K562 (cell line): ENCODE measurements at regions not wholly inside any gene's neighbourhood (a gene's known extent, or its start where the extent isn't known, plus 50 kb on each side); places are given as distances from the start of the nearest gene placed in this dataset.

Source experiments
- ATAC-seq: fragments of 200-7000 bp; cut with Tn5 transposase; 3 replicates; pipeline ENCODE4 v1.9.1; 2020; ENCODE audit warnings: moderate library complexity
- BruUV-seq: library from RNA; stranded (reverse); fragments of 400-500 nt; replicated peaks from 2 replicates; lab custom pipeline; 2021; lab: Mats Ljungman, UMichigan
- CTCF ChIA-PET: fragments of 300-600 bp; formaldehyde crosslinking; extraction: SDS; loops from one replicate; lab custom pipeline; 2021; ENCODE audit warnings: low intra/inter-chr PET ratio; lab: Yijun Ruan, JAX
- POLR2A ChIA-PET: fragments of 300-600, 350-650 bp; sonication (Branson Sonifier 250); formaldehyde crosslinking; extraction: SDS; loops from one replicate; lab custom pipeline; 2021; ENCODE audit warnings: antibody characterized with exemption, inconsistent platforms; lab: Yijun Ruan, JAX
- DNase-seq, 4 experiments: peaks; one replicate each; pipeline versions ENCODE4 v3.0.0 to v3.0.0-alpha.2; 2011 to 2018; ENCODE audit warnings: low spot score in 3 of 4, mixed read lengths in 3 of 4; ENCODE audit errors: extremely low read depth in 1 of 4
- FAIRE-seq: peaks from 2 replicates; lab custom pipeline; 2011; peaks lifted over from hg19 to GRCh38; lab: Jason Lieb, UNC
- H2AFZ ChIP-seq: 2 replicates; pipeline ENCODE4 v1.6.0; 2011; ENCODE audit warnings: low read depth, low read length, control low read depth, inconsistent platforms
- H3K27ac ChIP-seq: fragments of 200-600 bp; 3 replicates; pipeline ENCODE4 v1.8.0; 2011; ENCODE audit warnings: low read depth, mild to moderate bottlenecking, control low read depth, inconsistent platforms, low read length, moderate library complexity, mixed read lengths; ENCODE audit errors: extremely low read depth
- H3K27me3 ChIP-seq, 2 experiments: fragments of 300-600 bp in 1 of 2; 2 replicates in 1 of 2; 3 replicates in 1 of 2; pipeline versions ENCODE4 v1.6.0 to v1.8.0; 2011; ENCODE audit warnings: inconsistent platforms in 2 of 2, low read length in 2 of 2, mild to moderate bottlenecking in 1 of 2, mixed read lengths in 1 of 2, moderate library complexity in 1 of 2; ENCODE audit not compliant: control insufficient read depth in 2 of 2, insufficient read depth in 2 of 2
- H3K36me3 ChIP-seq: fragments of 300-600 bp; 3 replicates; pipeline ENCODE4 v1.8.0; 2011; ENCODE audit warnings: mild to moderate bottlenecking, low read length, inconsistent platforms; ENCODE audit not compliant: control insufficient read depth, insufficient read depth
- H3K4me1 ChIP-seq, 2 experiments: fragments of 200-600 bp in 1 of 2; replicated peaks in 1 of 2; 2 replicates in 1 of 2; 3 replicates in 1 of 2; pipeline versions ENCODE4 v1.5.1 to v1.8.0; 2011; ENCODE audit warnings: inconsistent platforms in 2 of 2, low read length in 2 of 2, mild to moderate bottlenecking in 1 of 2, mixed read lengths in 1 of 2, moderate library complexity in 1 of 2; ENCODE audit not compliant: control insufficient read depth in 2 of 2, insufficient read depth in 2 of 2
- H3K4me2 ChIP-seq: 2 replicates; pipeline ENCODE4 v1.6.1; 2011; ENCODE audit warnings: low read length, control low read depth, inconsistent platforms, mixed read lengths; ENCODE audit not compliant: insufficient read depth
- H3K4me3 ChIP-seq: fragments of 200-600 bp; sonication (generic), shearing (Covaris generic); 2 replicates; pipeline ENCODE4 v1.5.1; 2016; ENCODE audit warnings: control low read depth, inconsistent platforms
- H3K79me2 ChIP-seq: fragments of 200-600 bp; 3 replicates; pipeline ENCODE4 v1.8.0; 2011; ENCODE audit warnings: low read length, inconsistent platforms; ENCODE audit not compliant: control insufficient read depth, insufficient read depth
- H3K9ac ChIP-seq, 2 experiments: 2 replicates each; pipeline versions ENCODE4 v1.6.0 to v1.6.1; 2011; ENCODE audit warnings: low read depth in 2 of 2, low read length in 2 of 2, control low read depth in 1 of 2, inconsistent platforms in 1 of 2, mild to moderate bottlenecking in 1 of 2, mixed read lengths in 1 of 2; ENCODE audit not compliant: insufficient read depth in 1 of 2
- H3K9me1 ChIP-seq: one replicate; pipeline ENCODE4 v1.6.0; 2011; ENCODE audit warnings: inconsistent platforms, mild to moderate bottlenecking, low read length, moderate library complexity; ENCODE audit not compliant: control insufficient read depth, insufficient read depth
- H3K9me3 ChIP-seq: replicated peaks from 2 replicates; pipeline ENCODE4 v1.5.1; 2011; ENCODE audit warnings: low read depth, low read length, inconsistent platforms; ENCODE audit not compliant: control insufficient read depth, insufficient read depth
- H4K20me1 ChIP-seq: replicated peaks from 2 replicates; pipeline ENCODE4 v1.6.1; 2011; ENCODE audit warnings: low read length, inconsistent platforms, mixed read lengths; ENCODE audit not compliant: control insufficient read depth, insufficient read depth
- BRD4 ChIP-seq: fragments of 200-600 bp; sonication (generic); IDR thresholded peaks from 2 replicates; pipeline ENCODE4 v1.6.1; 2017; ENCODE audit warnings: inconsistent platforms
- CBX3 ChIP-seq, 2 experiments: IDR thresholded peaks; 1 replicate in 1 of 2; 2 replicates in 1 of 2; pipeline ENCODE4 v1.6.1; 2012; ENCODE audit warnings: inconsistent platforms in 2 of 2, low read length in 2 of 2, borderline replicate concordance in 1 of 2, control low read depth in 1 of 2
- JUNB ChIP-seq: fragments of 450-650 bp; formaldehyde crosslinking; conservative IDR thresholded peaks from 2 replicates; pipeline ENCODE4 v1.4.0; 2020; ENCODE audit warnings: mild to moderate bottlenecking
- PBX2 ChIP-seq, 2 experiments: IDR thresholded peaks in 1 of 2; conservative IDR thresholded peaks in 1 of 2; 2 replicates each; pipeline ENCODE4 v1.6.1; 2016; ENCODE audit warnings: low read depth in 2 of 2, mild to moderate bottlenecking in 1 of 2, missing compliant biosample characterization in 1 of 2, missing genetic modification characterization in 1 of 2, moderate library complexity in 1 of 2
- PHB2 ChIP-seq: fragments of 450-650 bp; IDR thresholded peaks from 2 replicates; pipeline ENCODE4 v1.6.1; 2017; ENCODE audit warnings: low read depth
- ZZZ3 ChIP-seq: fragments of 450-650 bp; IDR thresholded peaks from 2 replicates; pipeline ENCODE4 v1.6.1; 2016; ENCODE audit warnings: antibody characterized with exemption, mild to moderate bottlenecking, moderate library complexity
- WGBS: fragments of 100-300 bp; shearing (Covaris generic); methylation state at CpG from one replicate; pipeline ENCODE4 v1.1.6; 2016; ENCODE audit warnings: low coverage, mixed read lengths; ENCODE audit not compliant: insufficient coverage; ENCODE audit errors: missing lambda C conversion rate; 5-methylcytosine and 5-hydroxymethylcytosine counted together
- in situ Hi-C: fragments of 300-500 bp; cut with MboI; formaldehyde crosslinking; loops from 4 replicates; pipeline ENCODE4 v1.15.0; 2018; ENCODE audit warnings: inconsistent platforms, mixed read lengths
- intact Hi-C: fragments of 100-400 bp; cut with micrococcal nuclease; formaldehyde crosslinking; loops from 2 replicates; pipeline ENCODE4 v1.14.2; 2022

- TF ChIP-seq PBX2 (CRISPR knock-in tag; IDR thresholded peaks at IDR 0.05; ENCODE audit: low read depth) (no peak), PBX2 (tag; conservative IDR thresholded peaks at IDR 0.05; ENCODE audit: low read depth) (no peak), PHB2 (no peak), JUNB (CRISPR knock-in tag) (no peak), CBX3 (IDR thresholded peaks at IDR 0.05; ENCODE audit: borderline replicate concordance in 1 of 2, low read length in 2 of 2) (no peak), ZZZ3 (no peak), BRD4 (no peak)
- H3K79me2 ChIP-seq: no peaks in the 10 kb centered on the region
- H3K27me3 ChIP-seq: no peaks in the 10 kb centered on the region
- DNase-seq (no peak), FAIRE-seq (no peak), ATAC-seq (no peak)
- H3K4me2 ChIP-seq: no peak overlapping the region
- no peak overlapping the region for H2AFZ ChIP-seq
- H3K4me1 ChIP-seq: no peaks in the 10 kb centered on the region
- no peak overlapping the region for H3K4me3 ChIP-seq
- no TSS peak for BruUV-seq
- H3K36me3 ChIP-seq: no peaks in the 10 kb centered on the region
- CTCF ChIA-PET: no interaction called here
- no peak overlapping the region for H3K9ac ChIP-seq
- in situ Hi-C loops (no loop called here), intact Hi-C loops (no loop called here)
- H4K20me1 ChIP-seq: no peaks in the 10 kb centered on the region
- POLR2A ChIA-PET: no interaction called here
- H3K27ac ChIP-seq: no peak overlapping the region
- H3K9me3 ChIP-seq: no peaks in the 10 kb centered on the region
- H3K9me1 ChIP-seq: no peaks in the 10 kb centered on the region
- 0% methylated on average over 2 of the region's 2 CpGs for WGBS
These were observed 289.3 kb upstream of the ARID1B start for GRCh38 chr6:156487877-156488276.
